ENCODE measurements at regions not wholly inside any gene's neighbourhood (a gene's known extent, or its start where the extent isn't known, plus 50 kb on each side); places are given as distances from the start of the nearest gene placed in this dataset.

- TF ChIP-seq POLR2A (IDR thresholded peaks at IDR 0.05; ENCODE audit: low read length) (no peak), GATA1 (IDR thresholded peaks at IDR 0.05; ENCODE audit: low read depth, low read length) (no peak)
Observed at GRCh38 chr10:8460626-8461025, 406.1 kb downstream of the GATA3 start.
